ENCODE measurements at regions not wholly inside any gene's neighbourhood (a gene's known extent, or its start where the extent isn't known, plus 50 kb on each side); places are given as distances from the start of the nearest gene placed in this dataset.
"Not testable (repeated sequence)": the region's sequence is repeated elsewhere in the genome, so short reads cannot be mapped to it uniquely, and the experiment has no call there.

DNA sequence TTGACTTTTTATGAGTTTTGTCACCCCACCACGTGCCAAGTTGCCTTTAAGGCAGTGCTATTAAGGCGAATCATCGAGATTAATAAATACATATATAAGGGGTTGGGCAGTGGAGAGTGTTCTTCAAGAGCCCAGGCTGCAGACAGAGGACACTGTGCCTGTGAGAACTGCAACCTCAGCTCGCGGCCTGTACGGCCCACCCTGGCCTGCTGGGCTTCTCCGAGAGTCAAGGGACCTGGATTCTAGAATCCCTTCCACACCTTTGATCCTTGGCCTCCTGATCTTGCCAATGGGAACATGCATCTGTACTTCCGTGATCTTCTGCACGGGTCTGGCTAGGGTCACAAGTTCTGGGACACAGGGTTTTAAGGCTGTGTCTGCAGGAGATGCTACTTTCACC lies 54.5 kb downstream of the IRX5 start:
- 72% methylated on average over 9 of the region's 9 CpGs for WGBS
- TF ChIP-seq POLR2A (IDR thresholded peaks at IDR 0.05) (no peak), POLR2AphosphoS5 (IDR thresholded peaks at IDR 0.05) (no peak), EP300 (IDR thresholded peaks at IDR 0.05) (no peak)
- TF ChIP-seq, protein P1, sequence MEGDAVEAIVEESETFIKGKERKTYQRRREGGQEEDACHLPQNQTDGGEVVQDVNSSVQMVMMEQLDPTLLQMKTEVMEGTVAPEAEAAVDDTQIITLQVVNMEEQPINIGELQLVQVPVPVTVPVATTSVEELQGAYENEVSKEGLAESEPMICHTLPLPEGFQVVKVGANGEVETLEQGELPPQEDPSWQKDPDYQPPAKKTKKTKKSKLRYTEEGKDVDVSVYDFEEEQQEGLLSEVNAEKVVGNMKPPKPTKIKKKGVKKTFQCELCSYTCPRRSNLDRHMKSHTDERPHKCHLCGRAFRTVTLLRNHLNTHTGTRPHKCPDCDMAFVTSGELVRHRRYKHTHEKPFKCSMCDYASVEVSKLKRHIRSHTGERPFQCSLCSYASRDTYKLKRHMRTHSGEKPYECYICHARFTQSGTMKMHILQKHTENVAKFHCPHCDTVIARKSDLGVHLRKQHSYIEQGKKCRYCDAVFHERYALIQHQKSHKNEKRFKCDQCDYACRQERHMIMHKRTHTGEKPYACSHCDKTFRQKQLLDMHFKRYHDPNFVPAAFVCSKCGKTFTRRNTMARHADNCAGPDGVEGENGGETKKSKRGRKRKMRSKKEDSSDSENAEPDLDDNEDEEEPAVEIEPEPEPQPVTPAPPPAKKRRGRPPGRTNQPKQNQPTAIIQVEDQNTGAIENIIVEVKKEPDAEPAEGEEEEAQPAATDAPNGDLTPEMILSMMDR (IDR thresholded peaks at IDR 0.05): no peak

DNA sequence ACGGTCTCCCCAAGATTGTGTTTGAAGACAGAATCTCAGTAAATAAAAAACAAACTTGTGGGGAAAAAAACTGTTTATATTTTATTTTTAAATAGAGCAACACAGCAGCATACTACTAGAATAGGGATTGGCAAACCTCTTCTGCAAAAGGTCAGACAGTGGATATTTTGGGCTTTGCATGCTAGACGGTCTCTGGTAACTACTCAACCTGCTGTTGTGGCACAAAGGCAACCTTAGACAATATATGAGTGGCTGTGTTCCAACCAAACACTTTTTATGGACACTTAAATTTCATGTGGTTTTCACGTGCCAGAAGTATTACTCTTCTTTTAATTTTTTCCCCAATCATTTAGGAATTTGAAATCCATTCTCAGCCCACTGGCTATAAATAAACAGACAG lies 55.0 kb downstream of the IRX5 start:
- TF ChIP-seq POLR2AphosphoS5 (IDR thresholded peaks at IDR 0.05): no peak
- no peak for TF ChIP-seq EP300 (IDR thresholded peaks at IDR 0.05)
- TF ChIP-seq, protein P1 (IDR thresholded peaks at IDR 0.05): no peak
- TF ChIP-seq POLR2A (IDR thresholded peaks at IDR 0.05): no peak
- H3K36me3 ChIP-seq: no peaks in the 10 kb centered on the region
- H3K27me3 ChIP-seq: no peaks in the 10 kb centered on the region
- H3K4me1 ChIP-seq: no peaks in the 10 kb centered on the region
- DNase-seq (ENCODE audit: low spot score in 2 of 2): no peak
- no peaks in the 10 kb centered on the region for H3K9me3 ChIP-seq
- WGBS: 63% methylated on average over 3 of the region's 3 CpGs
- no peak overlapping the region for H3K4me3 ChIP-seq
- H3K27ac ChIP-seq: no peak overlapping the region

More for the DNA sequence above, 54.5 kb downstream of the IRX5 start:
- Histone ChIP-seq H3K36me3 (no peaks in the 10 kb centered on the region), H3K27me3 (no peaks in the 10 kb centered on the region), H3K4me3 (no peak overlapping the region), H3K9me3 (no peaks in the 10 kb centered on the region), H3K4me1 (no peaks in the 10 kb centered on the region), H3K27ac (no peak overlapping the region)
- no peak for DNase-seq (ENCODE audit: low spot score in 2 of 2)

DNA sequence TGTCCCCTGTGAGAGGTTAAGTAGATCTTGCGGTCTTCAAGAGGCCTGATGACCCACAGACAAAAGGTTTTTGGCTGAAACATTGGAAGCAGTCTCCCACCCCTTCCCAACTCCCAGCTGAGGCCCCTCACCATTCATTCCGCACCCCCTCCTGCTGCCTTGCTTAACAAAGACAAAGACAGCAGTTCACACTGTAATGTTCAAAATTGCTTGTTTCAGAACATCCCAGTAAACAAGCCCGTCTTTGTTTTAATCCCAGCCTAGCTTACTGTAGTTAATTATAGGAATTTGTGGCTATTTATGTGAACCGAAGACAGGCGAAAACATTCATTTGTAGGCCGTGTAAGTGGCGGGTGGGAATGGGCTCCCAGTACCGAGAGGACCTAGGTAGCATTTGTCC lies 55.7 kb downstream of the IRX5 start:
- Histone ChIP-seq H3K27me3 (no peaks in the 10 kb centered on the region), H3K4me3 (no peak overlapping the region), H3K27ac (no peak overlapping the region), H3K9me3 (no peaks in the 10 kb centered on the region), H3K36me3 (no peaks in the 10 kb centered on the region), H3K4me1 (no peaks in the 10 kb centered on the region)
- DNase-seq (ENCODE audit: low spot score in 2 of 2): no peak
- WGBS: 83% methylated on average over 8 of the region's 8 CpGs
- no peak for TF ChIP-seq POLR2A (IDR thresholded peaks at IDR 0.05)

DNA sequence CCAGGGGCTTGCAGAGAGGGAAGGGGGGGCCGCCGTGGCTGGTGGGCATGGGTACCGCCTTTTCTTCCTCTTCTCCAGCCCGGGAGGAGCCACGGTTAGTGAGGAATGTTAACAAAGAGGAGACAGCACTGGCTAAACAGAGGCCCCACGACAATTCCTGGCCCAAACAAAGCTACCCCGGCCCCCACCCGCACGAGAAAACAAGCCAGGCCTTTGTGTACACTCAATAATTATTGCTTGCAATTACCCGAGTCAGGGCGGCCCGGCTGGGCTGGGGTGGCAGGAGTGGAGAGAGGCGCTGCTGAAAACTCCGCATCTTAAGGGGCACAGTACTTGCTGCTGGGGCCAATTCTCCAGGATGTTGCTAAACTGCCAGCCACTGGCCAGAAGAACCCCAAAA lies 56.4 kb downstream of the IRX5 start:
- TF ChIP-seq EP300 (IDR thresholded peaks at IDR 0.05): no peak
- TF ChIP-seq, protein P1 (IDR thresholded peaks at IDR 0.05): no peak
- no peak for TF ChIP-seq POLR2AphosphoS5 (IDR thresholded peaks at IDR 0.05)
- no peak for TF ChIP-seq POLR2A (IDR thresholded peaks at IDR 0.05)
- Histone ChIP-seq H3K4me1 (no peaks in the 10 kb centered on the region), H3K36me3 (no peaks in the 10 kb centered on the region), H3K4me3 (no peak overlapping the region), H3K27ac (no peak overlapping the region), H3K27me3 (no peaks in the 10 kb centered on the region), H3K9me3 (no peaks in the 10 kb centered on the region)
- DNase-seq (ENCODE audit: low spot score in 2 of 2): no peak
- 70% methylated on average over 9 of the region's 14 CpGs for WGBS

DNA sequence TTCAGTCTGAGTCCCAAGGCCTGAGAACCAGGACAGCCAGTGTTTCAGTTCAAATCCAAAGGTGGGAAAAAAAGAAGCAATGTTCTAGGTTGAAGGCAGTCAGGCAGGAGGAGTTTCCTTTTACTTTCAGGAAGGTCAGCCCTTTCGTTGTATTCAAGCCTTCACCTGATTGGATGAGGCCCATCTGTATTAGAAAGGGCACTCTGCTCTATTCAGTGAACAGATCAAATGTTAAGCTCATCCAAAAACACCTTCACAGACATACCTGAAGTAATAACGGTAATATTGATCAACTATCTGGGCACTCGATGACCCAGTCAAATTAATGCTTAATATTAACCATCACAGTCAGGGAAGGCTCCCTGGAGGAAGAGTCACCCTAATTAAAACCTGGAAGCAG lies 60.9 kb downstream of the IRX5 start:
- TF ChIP-seq POLR2A (IDR thresholded peaks at IDR 0.05) (no peak), POLR2AphosphoS5 (IDR thresholded peaks at IDR 0.05) (no peak), EP300 (IDR thresholded peaks at IDR 0.05) (no peak)
- TF ChIP-seq, protein P1 (IDR thresholded peaks at IDR 0.05): no peak
- Histone ChIP-seq H3K27me3 (no peaks in the 10 kb centered on the region), H3K4me3 (no peak overlapping the region), H3K27ac (no peak overlapping the region), H3K36me3 (no peaks in the 10 kb centered on the region), H3K9me3 (no peaks in the 10 kb centered on the region), H3K4me1 (no peaks in the 10 kb centered on the region)
- 88% methylated on average over 3 of the region's 3 CpGs for WGBS
- no peak for DNase-seq (ENCODE audit: low spot score in 2 of 2)

DNA sequence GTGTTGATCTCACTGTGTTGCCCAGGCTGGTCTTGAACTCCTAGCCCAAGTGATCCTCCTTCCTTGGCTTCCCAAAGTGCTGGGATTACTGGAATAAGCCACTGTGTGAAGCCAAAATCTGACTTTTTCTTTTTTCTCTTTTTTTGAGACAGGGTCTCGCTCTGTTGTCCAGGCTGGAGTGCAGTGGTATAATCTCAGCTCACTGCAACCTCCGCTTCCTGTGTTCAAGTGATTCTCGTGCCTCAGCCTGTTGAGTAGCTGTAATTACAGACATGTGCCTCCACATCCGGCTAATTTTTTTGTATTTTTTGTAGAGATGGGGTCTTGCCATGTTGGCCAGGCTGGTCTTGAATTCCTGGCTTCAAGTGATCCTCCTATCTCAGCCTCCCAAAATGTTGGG lies 61.3 kb downstream of the IRX5 start:
- H3K4me3 ChIP-seq: not testable (repeated sequence)

More for the DNA sequence above, 61.3 kb downstream of the IRX5 start:
- H3K27me3 ChIP-seq; H3K27ac ChIP-seq; H3K36me3 ChIP-seq; DNase-seq (ENCODE audit: low spot score in 2 of 2); H3K4me1 ChIP-seq; H3K9me3 ChIP-seq: not testable (repeated sequence)
- WGBS: 88% methylated on average over 4 of the region's 4 CpGs
